ENCODE measurements at regions not wholly inside any gene's neighbourhood (a gene's known extent, or its start where the extent isn't known, plus 50 kb on each side); places are given as distances from the start of the nearest gene placed in this dataset.

GRCh38 chr11:109329716-109330115 is 92.3 kb upstream of the C11orf87 start:
- H2AFZ ChIP-seq (ENCODE audit: low read length), result no peak overlapping the region
- H2BK120ac ChIP-seq (replicated peaks; ENCODE audit: low read depth, low read length), result no peak overlapping the region
- no peak overlapping the region for H4K8ac ChIP-seq (ENCODE audit: extremely low read depth, insufficient read depth, low read length)
- no peaks in the 10 kb centered on the region for H3K9me3 ChIP-seq (ENCODE audit: insufficient read depth in 2 of 2, low read depth in 1 of 2, low read length in 1 of 2)
- TF ChIP-seq BRCA1 (IDR thresholded peaks at IDR 0.05; ENCODE audit: low read depth, low read length) (no peak), MAX (IDR thresholded peaks at IDR 0.05) (no peak), RBBP5 (IDR thresholded peaks at IDR 0.05; ENCODE audit: borderline replicate concordance, low read depth, low read length) (no peak), SAP30 (IDR thresholded peaks at IDR 0.05; ENCODE audit: insufficient read depth, insufficient replicate concordance, low read length) (no peak), USF2 (IDR thresholded peaks at IDR 0.05; ENCODE audit: low read length) (no peak), CTBP2 (IDR thresholded peaks at IDR 0.05; ENCODE audit: borderline replicate concordance, insufficient read depth, insufficient read length, low read length) (no peak), POLR2A (IDR thresholded peaks at IDR 0.05; ENCODE audit: control extremely low read depth in 1 of 2, low read depth in 2 of 2, low read length in 2 of 2) (no peak), SRF (IDR thresholded peaks at IDR 0.05; ENCODE audit: low read depth, low read length) (no peak), SIRT6 (IDR thresholded peaks at IDR 0.05; ENCODE audit: low read length) (no peak)
- H4K20me1 ChIP-seq (replicated peaks in 1 of 2; ENCODE audit: control insufficient read depth in 1 of 2, insufficient read depth in 2 of 2, low read length in 2 of 2), result no peaks in the 10 kb centered on the region
- no peaks in the 10 kb centered on the region for H3K79me1 ChIP-seq (ENCODE audit: low read depth, low read length)
- peaks cover 0 to 1% (median 0%) of the 10 kb centered on the region in 4 experiments; a peak in 1 of 7 replicates for H3K27me3 ChIP-seq (replicated peaks in 1 of 4; ENCODE audit: control insufficient read depth in 3 of 4, extremely low read depth in 1 of 4, insufficient read depth in 3 of 4, low read length in 3 of 4)
- H3K23me2 ChIP-seq (ENCODE audit: low read depth, low read length), result no peaks in the 10 kb centered on the region
- no peaks in the 10 kb centered on the region for H3K4me1 ChIP-seq (replicated peaks in 1 of 4; ENCODE audit: control insufficient read depth in 3 of 4, insufficient read depth in 4 of 4, low read length in 3 of 4)
- H3K36me3 ChIP-seq (ENCODE audit: control insufficient read depth in 2 of 4, insufficient read depth in 4 of 4, low read length in 3 of 4), result no peaks in the 10 kb centered on the region
- no peak overlapping the region for H2BK12ac ChIP-seq (ENCODE audit: low read depth, low read length)
- CTCF ChIA-PET (ENCODE audit: partially characterized antibody), result no interaction called here
- no peak overlapping the region for H2BK5ac ChIP-seq (ENCODE audit: low read depth, low read length)
- no peak overlapping the region for H3K23ac ChIP-seq (ENCODE audit: insufficient read length)
- H2AK5ac ChIP-seq (ENCODE audit: low read depth, low read length), result no peak overlapping the region
- no peak overlapping the region for H3K14ac ChIP-seq (ENCODE audit: insufficient read length)
- POLR2A ChIA-PET (ENCODE audit: partially characterized antibody), result no interaction called here
- no peak overlapping the region for H3K56ac ChIP-seq (replicated peaks; ENCODE audit: insufficient read length, low read depth, low read length)
- no peak overlapping the region for H2BK15ac ChIP-seq (ENCODE audit: low read length)
- H3K27ac ChIP-seq (ENCODE audit: low read depth, low read length), result no peak overlapping the region
- 89% methylated on average over 2 of the region's 2 CpGs; no CpG with 5 or more reads in 1 of the 2 experiments for WGBS, 2 experiments (ENCODE audit: extremely low coverage in 1 of 2, insufficient coverage in 1 of 2, insufficient read length in 1 of 2, insufficient replicate concordance in 2 of 2, low coverage in 1 of 2, low lambda C conversion rate in 2 of 2, missing lambda C conversion rate in 1 of 2)
- no peak overlapping the region for H2BK20ac ChIP-seq (ENCODE audit: low read length)
- no peak overlapping the region for H3K4ac ChIP-seq (replicated peaks; ENCODE audit: insufficient read length, low read depth, low read length)
- H3K9ac ChIP-seq (replicated peaks in 1 of 4; ENCODE audit: extremely low read depth in 1 of 4, low read depth in 3 of 4, low read length in 3 of 4), result no peak overlapping the region
- H3K4me3 ChIP-seq (ENCODE audit: extremely low read depth in 1 of 4, insufficient read depth in 2 of 4, low read depth in 3 of 4, low read length in 4 of 4), result no peak overlapping the region
- H3K18ac ChIP-seq (ENCODE audit: extremely low read depth, low read length), result no peak overlapping the region
- no peak overlapping the region for H4K5ac ChIP-seq (ENCODE audit: insufficient read length, low read depth, low read length)
- H3K79me2 ChIP-seq (ENCODE audit: control insufficient read depth in 1 of 2, insufficient read depth in 2 of 2, low read length in 2 of 2), result no peaks in the 10 kb centered on the region
- no peak for FAIRE-seq
- no peak overlapping the region for H3K4me2 ChIP-seq (ENCODE audit: insufficient read depth in 1 of 2, low read depth in 2 of 2, low read length in 2 of 2)
- H4K91ac ChIP-seq (replicated peaks; ENCODE audit: insufficient read length, low read length), result no peak overlapping the region
- no peak for DNase-seq (ENCODE audit: low read depth in 1 of 2, low spot score in 2 of 2)
